GM19463 (cell line): ENCODE measurements at regions not wholly inside any gene's neighbourhood (a gene's known extent, or its start where the extent isn't known, plus 50 kb on each side); places are given as distances from the start of the nearest gene placed in this dataset.
"Not testable (repeated sequence)": the region's sequence is repeated elsewhere in the genome, so short reads cannot be mapped to it uniquely, and the experiment has no call there.

Source experiments
- ATAC-seq: cut with Tn5 transposase; IDR thresholded peaks from one replicate; pipeline ENCODE4 v1.9.1; 2021; ENCODE audit warnings: mild to moderate bottlenecking, moderate library complexity; ENCODE audit not compliant: unreplicated experiment

- no peak for ATAC-seq
Measured at GRCh38 chr4:112770114-112770513, 133.2 kb downstream of the LARP7 start.

GRCh38 chr4:112775801-112776200, 138.9 kb downstream of the LARP7 start:
- ATAC-seq: no peak

- no peak for ATAC-seq
Measured at GRCh38 chr4:112776535-112776934, 139.6 kb downstream of the LARP7 start.

GRCh38 chr4:112778520-112778919, 141.6 kb downstream of the LARP7 start:
- ATAC-seq: no peak

GRCh38 chr4:112793033-112793432, 156.1 kb downstream of the LARP7 start:
- ATAC-seq: no peak

- ATAC-seq: no peak
Measured at GRCh38 chr4:112800001-112800400, 163.1 kb downstream of the LARP7 start.

GRCh38 chr4:112801341-112801740, 164.4 kb downstream of the LARP7 start:
- ATAC-seq: no peak

- no peak for ATAC-seq
Measured at GRCh38 chr4:112802780-112803179, 165.8 kb downstream of the LARP7 start.

GRCh38 chr4:112807083-112807482, 170.1 kb downstream of the LARP7 start:
- peak; percentile 72 for ATAC-seq

GRCh38 chr4:112808001-112808400, 171.1 kb downstream of the LARP7 start:
- no peak for ATAC-seq

- peak; percentile 49 for ATAC-seq
Measured at GRCh38 chr4:112813790-112814189, 176.8 kb downstream of the LARP7 start.

- ATAC-seq: peak; percentile 88
Measured at GRCh38 chr4:112817933-112818593, 181.1 kb downstream of the LARP7 start.

GRCh38 chr4:112818594-112818965, 181.6 kb downstream of the LARP7 start:
- ATAC-seq: peak; percentile 13

GRCh38 chr4:112819729-112820128, 182.8 kb downstream of the LARP7 start:
- no peak for ATAC-seq

GRCh38 chr4:112823156-112823555, 186.2 kb downstream of the LARP7 start:
- no peak for ATAC-seq

GRCh38 chr4:112823606-112824005, 186.7 kb downstream of the LARP7 start:
- no peak for ATAC-seq

- ATAC-seq: no peak
Measured at GRCh38 chr4:112830753-112831386, 193.9 kb downstream of the LARP7 start.

GRCh38 chr4:112832493-112832892, 195.6 kb downstream of the LARP7 start:
- ATAC-seq: no peak

GRCh38 chr4:112836895-112837294, 200.0 kb downstream of the LARP7 start:
- ATAC-seq: no peak

- not testable (repeated sequence) for ATAC-seq
Measured at GRCh38 chr4:112838015-112838414, 201.1 kb downstream of the LARP7 start.

GRCh38 chr4:112840061-112840460, 203.1 kb downstream of the LARP7 start:
- no peak for ATAC-seq

GRCh38 chr4:112840619-112841018, 203.7 kb downstream of the LARP7 start:
- ATAC-seq: no peak

GRCh38 chr4:112842513-112842912, 205.6 kb downstream of the LARP7 start:
- no peak for ATAC-seq
